IMR-90 (cell line): ENCODE measurements at regions not wholly inside any gene's neighbourhood (a gene's known extent, or its start where the extent isn't known, plus 50 kb on each side); places are given as distances from the start of the nearest gene placed in this dataset.

Experiments used
- ATAC-seq: fragments of 200-7000 bp; cut with Tn5 transposase; 2 replicates; pipeline ENCODE4 v1.9.1; 2020; ENCODE audit warnings: low read depth, mild to moderate bottlenecking, moderate library complexity
- BruUV-seq: library from RNA; stranded (reverse); fragments of 400-500 nt; replicated peaks from 2 replicates; lab custom pipeline; 2021; lab: Mats Ljungman, UMichigan
- CTCF ChIA-PET: fragments of 300-600 bp; formaldehyde crosslinking; extraction: SDS; loops from one replicate; lab custom pipeline; 2021; ENCODE audit warnings: antibody characterized with exemption; lab: Yijun Ruan, JAX
- POLR2A ChIA-PET: fragments of 300-600 bp; sonication (Branson Sonifier 250); formaldehyde crosslinking; loops from one replicate; lab custom pipeline; 2022; ENCODE audit warnings: antibody characterized with exemption; ENCODE audit not compliant: unreplicated experiment; lab: Charles Lee
- DNase-seq: peaks from one replicate; pipeline ENCODE4 v3.0.0; 2013
- H2AFZ ChIP-seq: replicated peaks from 2 replicates; pipeline ENCODE3; 2013; ENCODE audit warnings: low read length, mild to moderate bottlenecking; ENCODE audit not compliant: poor library complexity
- H2AK5ac ChIP-seq: 2 replicates; pipeline ENCODE4 v1.6.1; 2013; ENCODE audit warnings: low read depth, low read length, inconsistent platforms
- H2AK9ac ChIP-seq: replicated peaks from 2 replicates; pipeline ENCODE3; 2013; ENCODE audit warnings: mild to moderate bottlenecking, low read depth, low read length, moderate library complexity; ENCODE audit not compliant: poor library complexity
- H2BK120ac ChIP-seq: 2 replicates; pipeline ENCODE4 v1.6.1; 2013; ENCODE audit warnings: low read depth, low read length, inconsistent platforms
- H2BK15ac ChIP-seq: 3 replicates; pipeline ENCODE4 v1.6.1; 2013; ENCODE audit warnings: low read depth, low read length, inconsistent platforms
- H2BK20ac ChIP-seq: 2 replicates; pipeline ENCODE4 v1.6.1; 2013; ENCODE audit warnings: low read depth, mild to moderate bottlenecking, inconsistent platforms, low read length, moderate library complexity
- H2BK5ac ChIP-seq: 2 replicates; pipeline ENCODE4 v1.6.1; 2013; ENCODE audit warnings: mild to moderate bottlenecking, low read depth, low read length, inconsistent platforms; ENCODE audit not compliant: poor library complexity, severe bottlenecking
- H3K14ac ChIP-seq: replicated peaks from 2 replicates; pipeline ENCODE4 v1.6.1; 2013; ENCODE audit warnings: low read depth, low read length, inconsistent platforms
- H3K18ac ChIP-seq: 2 replicates; pipeline ENCODE4 v1.6.1; 2013; ENCODE audit warnings: low read depth, low read length, control low read depth
- H3K23ac ChIP-seq: 2 replicates; pipeline ENCODE4 v1.6.1; 2013; ENCODE audit warnings: low read depth, low read length, inconsistent platforms
- H3K27ac ChIP-seq: 2 replicates; pipeline ENCODE4 v1.5.1; 2013; ENCODE audit warnings: mild to moderate bottlenecking, control low read depth, low read length; ENCODE audit not compliant: insufficient read depth
- H3K27me3 ChIP-seq: 2 replicates; pipeline ENCODE4 v1.6.1; 2013; ENCODE audit warnings: low read length; ENCODE audit not compliant: control insufficient read depth, insufficient read depth
- H3K36me3 ChIP-seq: 2 replicates; pipeline ENCODE4 v1.6.1; 2013; ENCODE audit warnings: low read length, mixed read lengths; ENCODE audit not compliant: control insufficient read depth, insufficient read depth
- H3K4ac ChIP-seq: 2 replicates; pipeline ENCODE4 v1.6.1; 2013; ENCODE audit warnings: low read depth, low read length, inconsistent platforms
- H3K4me1 ChIP-seq: 2 replicates; pipeline ENCODE4 v1.6.1; 2013; ENCODE audit warnings: low read length, mixed read lengths; ENCODE audit not compliant: control insufficient read depth, insufficient read depth
- H3K4me2 ChIP-seq: 2 replicates; pipeline ENCODE4 v1.6.1; 2013; ENCODE audit warnings: low read depth, mild to moderate bottlenecking, control low read depth, low read length, moderate library complexity
- H3K4me3 ChIP-seq: 2 replicates; pipeline ENCODE4 v1.5.1; 2013; ENCODE audit warnings: low read depth, mild to moderate bottlenecking, control low read depth, low read length, moderate library complexity; ENCODE audit not compliant: insufficient read depth
- H3K56ac ChIP-seq: 2 replicates; pipeline ENCODE4 v1.6.1; 2013; ENCODE audit warnings: low read length, inconsistent platforms; ENCODE audit not compliant: insufficient read depth; ENCODE audit errors: extremely low read depth
- H3K79me1 ChIP-seq, 2 experiments: 2 replicates each; pipeline ENCODE4 v1.6.1; 2013; ENCODE audit warnings: low read length in 2 of 2, inconsistent platforms in 1 of 2, low read depth in 1 of 2
- H3K9ac ChIP-seq: 2 replicates; pipeline ENCODE4 v1.6.1; 2013; ENCODE audit warnings: low read depth, low read length, control low read depth
- H3K9me1 ChIP-seq: 2 replicates; pipeline ENCODE4 v1.6.1; 2013; ENCODE audit warnings: low read length, inconsistent platforms; ENCODE audit not compliant: insufficient read depth
- H3K9me3 ChIP-seq: 2 replicates; pipeline ENCODE4 v1.6.1; 2013; ENCODE audit warnings: low read length; ENCODE audit not compliant: control insufficient read depth, insufficient read depth
- H4K20me1 ChIP-seq: 2 replicates; pipeline ENCODE4 v1.6.1; 2013; ENCODE audit warnings: low read length, inconsistent platforms; ENCODE audit not compliant: insufficient read depth
- H4K5ac ChIP-seq: 2 replicates; pipeline ENCODE4 v1.6.1; 2013; ENCODE audit warnings: mild to moderate bottlenecking, low read depth, low read length, control low read depth
- H4K8ac ChIP-seq, 2 experiments: 2 replicates each; pipeline ENCODE4 v1.6.1; 2013; ENCODE audit warnings: low read depth in 2 of 2, low read length in 2 of 2, control low read depth in 1 of 2, inconsistent platforms in 1 of 2
- H4K91ac ChIP-seq: 2 replicates; pipeline ENCODE4 v1.6.1; 2013; ENCODE audit warnings: low read depth, low read length, inconsistent platforms; ENCODE audit not compliant: insufficient read depth
- BHLHE40 ChIP-seq: fragments of 150-350 bp; IDR thresholded peaks from 2 replicates; pipeline ENCODE4 v1.6.1; 2016; ENCODE audit warnings: mild to moderate bottlenecking, low read depth, low read length
- CEBPB ChIP-seq: IDR thresholded peaks from 2 replicates; pipeline ENCODE4 v1.6.1; 2012; ENCODE audit warnings: low read depth, low read length, improper control_type of control experiment
- CHD1 ChIP-seq: IDR thresholded peaks from 2 replicates; pipeline ENCODE4 v1.6.1; 2012; ENCODE audit warnings: low read depth, low read length, improper control_type of control experiment
- FOS ChIP-seq: fragments of 150-350 bp; IDR thresholded peaks from 2 replicates; pipeline ENCODE4 v1.6.1; 2016; ENCODE audit warnings: low read depth, low read length
- MAFK ChIP-seq: IDR thresholded peaks from 2 replicates; pipeline ENCODE4 v1.6.1; 2012; ENCODE audit warnings: low read depth, low read length, improper control_type of control experiment
- MAZ ChIP-seq: IDR thresholded peaks from 2 replicates; pipeline ENCODE4 v1.6.1; 2012; ENCODE audit warnings: low read depth, mild to moderate bottlenecking, low read length, improper control_type of control experiment, moderate library complexity, borderline replicate concordance
- MXI1 ChIP-seq: IDR thresholded peaks from 2 replicates; pipeline ENCODE4 v1.6.1; 2012; ENCODE audit warnings: low read depth, mild to moderate bottlenecking, low read length, moderate library complexity, borderline replicate concordance
- NFE2L2 ChIP-seq: fragments of 150-350 bp; IDR thresholded peaks from 2 replicates; pipeline ENCODE4 v1.6.1; 2016; ENCODE audit warnings: low read depth, mild to moderate bottlenecking, low read length
- POLR2A ChIP-seq: IDR thresholded peaks from 2 replicates; pipeline ENCODE4 v1.6.1; 2012; ENCODE audit warnings: mild to moderate bottlenecking, low read depth, low read length
- RAD21 ChIP-seq: IDR thresholded peaks from 2 replicates; pipeline ENCODE4 v1.6.1; 2012; ENCODE audit warnings: low read length, improper control_type of control experiment
- RCOR1 ChIP-seq: IDR thresholded peaks from 2 replicates; pipeline ENCODE4 v1.6.1; 2012; ENCODE audit warnings: mild to moderate bottlenecking, low read length, improper control_type of control experiment; ENCODE audit not compliant: insufficient replicate concordance
- RFX5 ChIP-seq: IDR thresholded peaks from 2 replicates; pipeline ENCODE4 v1.8.0; 2012; ENCODE audit warnings: low read depth, mild to moderate bottlenecking, low read length, moderate library complexity
- SMC3 ChIP-seq: fragments of 150-350 bp; IDR thresholded peaks from 2 replicates; pipeline ENCODE4 v1.6.1; 2016; ENCODE audit warnings: low read depth, mild to moderate bottlenecking, antibody characterized with exemption, low read length, moderate library complexity
- WGBS, 2 experiments: methylation state at CpG; one replicate each; pipeline versions ENCODE4 v1.1.5 to v1.1.7; 2013; ENCODE audit warnings: missing lambda C conversion rate in 2 of 2; ENCODE audit not compliant: insufficient read length in 1 of 2; ENCODE audit errors: extremely low coverage in 2 of 2; 5-methylcytosine and 5-hydroxymethylcytosine counted together
- dilution Hi-C: fragments of 300-500 bp; cut with HindIII; formaldehyde crosslinking; loops from one replicate; pipeline ENCODE4 v1.14.3; 2018; ENCODE audit warnings: low sequenced_read_pairs; ENCODE audit not compliant: unreplicated experiment
- in situ Hi-C: fragments of 300-500 bp; cut with MboI; formaldehyde crosslinking; loops from 3 replicates; pipeline ENCODE4 v1.14.3; 2019; ENCODE audit warnings: low sequenced_read_pairs, inconsistent platforms, mixed read lengths
- intact Hi-C: fragments of 100-400 bp; cut with micrococcal nuclease; formaldehyde crosslinking; loops from 2 replicates; pipeline ENCODE4 v1.10.0; 2022
- TF ChIP-seq, protein P1 (sequence below): fragments of 150-350 bp; IDR thresholded peaks from 2 replicates; pipeline ENCODE4 v1.6.1; 2016; ENCODE audit warnings: low read depth, mild to moderate bottlenecking, low read length, moderate library complexity, borderline replicate concordance
- TF ChIP-seq, protein P2 (sequence below): fragments of 150-350 bp; IDR thresholded peaks from 2 replicates; pipeline ENCODE4 v1.6.1; 2017; ENCODE audit warnings: mild to moderate bottlenecking, antibody characterized with exemption, low read length, low read depth
- TF ChIP-seq, protein P3 (sequence below): conservative IDR thresholded peaks from 2 replicates; pipeline ENCODE4 v1.5.1; 2012; ENCODE audit warnings: mild to moderate bottlenecking, low read depth, low read length, improper control_type of control experiment

DNA sequence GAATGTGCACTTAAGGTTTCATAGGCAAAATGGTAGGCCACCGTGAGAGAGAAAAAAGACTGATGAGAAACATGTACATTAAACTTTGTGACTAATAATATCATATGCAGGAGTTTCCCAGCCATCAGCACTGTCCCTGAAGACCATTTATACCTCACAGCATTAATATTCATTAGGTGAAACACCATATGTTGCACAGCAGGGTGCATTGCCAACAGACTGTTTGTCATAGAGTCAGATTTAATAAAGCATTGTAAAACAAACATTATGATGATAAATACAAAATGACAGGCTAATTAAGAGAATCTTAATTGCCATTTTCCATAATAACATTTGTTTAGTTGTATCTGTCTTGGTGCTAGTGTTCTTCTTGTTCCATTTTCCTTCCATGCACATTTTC, 578.3 kb downstream of the EPHA3 start:
- dilution Hi-C loops, result no loop called here

More for the DNA sequence above, 578.3 kb downstream of the EPHA3 start:
- H3K18ac ChIP-seq, result no peak overlapping the region
- H3K4me3 ChIP-seq, result no peak overlapping the region
- H4K20me1 ChIP-seq, result no peaks in the 10 kb centered on the region
- no peak overlapping the region for H4K5ac ChIP-seq
- ChIA-PET POLR2A (no interaction called here), CTCF (no interaction called here)
- TF ChIP-seq RFX5 (no peak), MAZ (no peak), POLR2A (no peak), FOS (no peak), NFE2L2 (no peak), SMC3 (no peak), BHLHE40 (no peak), CEBPB (no peak), MXI1 (no peak), RCOR1 (no peak), RAD21 (no peak), CHD1 (no peak), MAFK (no peak)
- TF ChIP-seq, protein P1, sequence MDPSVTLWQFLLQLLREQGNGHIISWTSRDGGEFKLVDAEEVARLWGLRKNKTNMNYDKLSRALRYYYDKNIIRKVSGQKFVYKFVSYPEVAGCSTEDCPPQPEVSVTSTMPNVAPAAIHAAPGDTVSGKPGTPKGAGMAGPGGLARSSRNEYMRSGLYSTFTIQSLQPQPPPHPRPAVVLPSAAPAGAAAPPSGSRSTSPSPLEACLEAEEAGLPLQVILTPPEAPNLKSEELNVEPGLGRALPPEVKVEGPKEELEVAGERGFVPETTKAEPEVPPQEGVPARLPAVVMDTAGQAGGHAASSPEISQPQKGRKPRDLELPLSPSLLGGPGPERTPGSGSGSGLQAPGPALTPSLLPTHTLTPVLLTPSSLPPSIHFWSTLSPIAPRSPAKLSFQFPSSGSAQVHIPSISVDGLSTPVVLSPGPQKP, result no peak
- TF ChIP-seq, protein P2, sequence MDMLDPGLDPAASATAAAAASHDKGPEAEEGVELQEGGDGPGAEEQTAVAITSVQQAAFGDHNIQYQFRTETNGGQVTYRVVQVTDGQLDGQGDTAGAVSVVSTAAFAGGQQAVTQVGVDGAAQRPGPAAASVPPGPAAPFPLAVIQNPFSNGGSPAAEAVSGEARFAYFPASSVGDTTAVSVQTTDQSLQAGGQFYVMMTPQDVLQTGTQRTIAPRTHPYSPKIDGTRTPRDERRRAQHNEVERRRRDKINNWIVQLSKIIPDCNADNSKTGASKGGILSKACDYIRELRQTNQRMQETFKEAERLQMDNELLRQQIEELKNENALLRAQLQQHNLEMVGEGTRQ, result no peak
- TF ChIP-seq, protein P3, sequence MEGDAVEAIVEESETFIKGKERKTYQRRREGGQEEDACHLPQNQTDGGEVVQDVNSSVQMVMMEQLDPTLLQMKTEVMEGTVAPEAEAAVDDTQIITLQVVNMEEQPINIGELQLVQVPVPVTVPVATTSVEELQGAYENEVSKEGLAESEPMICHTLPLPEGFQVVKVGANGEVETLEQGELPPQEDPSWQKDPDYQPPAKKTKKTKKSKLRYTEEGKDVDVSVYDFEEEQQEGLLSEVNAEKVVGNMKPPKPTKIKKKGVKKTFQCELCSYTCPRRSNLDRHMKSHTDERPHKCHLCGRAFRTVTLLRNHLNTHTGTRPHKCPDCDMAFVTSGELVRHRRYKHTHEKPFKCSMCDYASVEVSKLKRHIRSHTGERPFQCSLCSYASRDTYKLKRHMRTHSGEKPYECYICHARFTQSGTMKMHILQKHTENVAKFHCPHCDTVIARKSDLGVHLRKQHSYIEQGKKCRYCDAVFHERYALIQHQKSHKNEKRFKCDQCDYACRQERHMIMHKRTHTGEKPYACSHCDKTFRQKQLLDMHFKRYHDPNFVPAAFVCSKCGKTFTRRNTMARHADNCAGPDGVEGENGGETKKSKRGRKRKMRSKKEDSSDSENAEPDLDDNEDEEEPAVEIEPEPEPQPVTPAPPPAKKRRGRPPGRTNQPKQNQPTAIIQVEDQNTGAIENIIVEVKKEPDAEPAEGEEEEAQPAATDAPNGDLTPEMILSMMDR, result no peak
- no peak overlapping the region for H2BK15ac ChIP-seq
- no peak overlapping the region for H3K23ac ChIP-seq
- no peaks in the 10 kb centered on the region for H3K9me1 ChIP-seq
- in situ Hi-C loops (no loop called here), intact Hi-C loops (no loop called here)
- no peak overlapping the region for H3K27ac ChIP-seq
- no peak for DNase-seq
- no peak overlapping the region for H2AFZ ChIP-seq
- H2BK20ac ChIP-seq, result no peak overlapping the region
- H3K79me1 ChIP-seq, result no peaks in the 10 kb centered on the region
- H2BK5ac ChIP-seq, result no peak overlapping the region
- H3K36me3 ChIP-seq, result no peaks in the 10 kb centered on the region
- no peak overlapping the region for H2AK9ac ChIP-seq
- H3K4ac ChIP-seq, result no peak overlapping the region
- no peak overlapping the region for H3K56ac ChIP-seq
- H2BK120ac ChIP-seq, result no peak overlapping the region
- H3K27me3 ChIP-seq, result no peaks in the 10 kb centered on the region
- no peak for ATAC-seq
- BruUV-seq, result no TSS peak
- WGBS, 2 experiments, result 100% methylated on average over 1 of the region's 1 CpG; no CpG with 5 or more reads in 1 of the 2 experiments
- no peak overlapping the region for H3K4me2 ChIP-seq
- no peak overlapping the region for H3K9ac ChIP-seq
- H4K8ac ChIP-seq, result no peak overlapping the region
- H3K9me3 ChIP-seq, result no peaks in the 10 kb centered on the region
- no peak overlapping the region for H3K14ac ChIP-seq
- no peak overlapping the region for H2AK5ac ChIP-seq
- H4K91ac ChIP-seq, result no peak overlapping the region
- no peaks in the 10 kb centered on the region for H3K4me1 ChIP-seq
